SK-N-SH treated with all-trans-retinoic acid at 6 μM for 48 hours (cell line): ENCODE measurements at regions not wholly inside any gene's neighbourhood (a gene's known extent, or its start where the extent isn't known, plus 50 kb on each side); places are given as distances from the start of the nearest gene placed in this dataset.

Source experiments
- BACH2 ChIP-seq: fragments of 250-450 bp; sonication (Bioruptor Pico); IDR thresholded peaks from 2 replicates; pipeline ENCODE4 v1.9.0; 2021; ENCODE audit warnings: mild to moderate bottlenecking, borderline replicate concordance
- CSDC2 ChIP-seq: fragments of 250-450 bp; sonication (Bioruptor Pico); IDR thresholded peaks from 2 replicates; pipeline ENCODE4 v1.5.0; 2020; ENCODE audit warnings: mild to moderate bottlenecking, moderate library complexity
- ISL1 ChIP-seq: fragments of 250-450 bp; sonication (Bioruptor Pico); IDR thresholded peaks from 2 replicates; pipeline ENCODE4 v2.1.2; 2022; ENCODE audit warnings: mild to moderate bottlenecking, moderate library complexity
- OSR1 ChIP-seq: fragments of 250-450 bp; sonication (Bioruptor Pico); IDR thresholded peaks from 2 replicates; pipeline ENCODE4 v1.8.0; 2022; ENCODE audit warnings: moderate library complexity, mild to moderate bottlenecking, inconsistent platforms
- PPARA ChIP-seq: fragments of 250-450 bp; sonication (Bioruptor Pico); IDR thresholded peaks from 2 replicates; pipeline ENCODE4 v1.5.0; 2020; ENCODE audit warnings: mild to moderate bottlenecking, borderline replicate concordance
- RARB ChIP-seq: fragments of 250-450 bp; sonication (Bioruptor Pico); IDR thresholded peaks from 2 replicates; pipeline ENCODE4 v1.8.0; 2021; ENCODE audit warnings: mild to moderate bottlenecking, moderate library complexity
- SNAI2 ChIP-seq: fragments of 250-450 bp; sonication (Bioruptor Pico); IDR thresholded peaks from 2 replicates; pipeline ENCODE4 v1.5.0; 2020; ENCODE audit warnings: mild to moderate bottlenecking, moderate library complexity
- ZC3H10 ChIP-seq: fragments of 250-450 bp; sonication (Bioruptor Pico); IDR thresholded peaks from 2 replicates; pipeline ENCODE4 v1.5.1; 2021; ENCODE audit warnings: mild to moderate bottlenecking, moderate library complexity
- ZNF70 ChIP-seq: fragments of 450-650 bp; formaldehyde crosslinking; IDR thresholded peaks from 2 replicates; pipeline ENCODE4 v1.5.0; 2020; ENCODE audit warnings: mild to moderate bottlenecking, moderate library complexity
- TF ChIP-seq, protein P1 (sequence below): fragments of 250-450 bp; sonication (Bioruptor Pico); IDR thresholded peaks from 2 replicates; pipeline ENCODE4 v1.5.1; 2020; ENCODE audit warnings: low read depth, mild to moderate bottlenecking, moderate library complexity
- TF ChIP-seq, protein P2 (sequence below): fragments of 250-450 bp; sonication (Bioruptor Pico); IDR thresholded peaks from 2 replicates; pipeline ENCODE4 v1.5.1; 2021; ENCODE audit warnings: mild to moderate bottlenecking, moderate library complexity

DNA sequence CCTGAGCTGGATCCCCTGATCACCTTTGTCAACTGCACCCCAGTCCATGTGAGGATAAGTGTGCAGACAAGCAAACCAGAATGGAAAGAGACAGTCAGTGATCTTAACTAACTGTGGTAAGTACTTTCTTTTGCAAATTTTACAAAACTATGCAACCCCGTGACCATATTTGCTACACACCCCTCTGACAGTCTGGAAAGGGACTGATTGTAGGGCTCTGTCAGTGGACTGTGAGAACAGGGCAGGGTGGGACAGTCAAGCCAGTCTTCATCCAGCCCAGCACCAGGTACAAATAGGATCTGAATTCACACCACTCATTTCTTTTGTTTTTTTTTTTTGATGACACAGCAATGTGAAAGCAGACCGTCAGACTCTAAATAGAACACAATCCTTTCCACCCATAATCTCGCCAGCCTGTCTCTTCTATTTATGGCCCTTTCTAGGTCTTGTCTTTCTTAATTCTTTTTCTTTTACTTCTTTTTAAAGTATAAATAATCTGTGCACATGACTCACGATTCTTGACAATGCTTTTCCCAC, 165.6 kb downstream of the ARL6IP6 start:
- TF ChIP-seq PPARA (CRISPR knock-in tag): no peak
- TF ChIP-seq ZC3H10: no peak
- no peak for TF ChIP-seq SNAI2 (CRISPR knock-in tag)
- TF ChIP-seq ISL1: no peak
- TF ChIP-seq RARB (CRISPR knock-in tag): no peak
- no peak for TF ChIP-seq ZNF70
- TF ChIP-seq BACH2 (CRISPR knock-in tag): no peak
- no peak for TF ChIP-seq OSR1
- TF ChIP-seq, protein P1, sequence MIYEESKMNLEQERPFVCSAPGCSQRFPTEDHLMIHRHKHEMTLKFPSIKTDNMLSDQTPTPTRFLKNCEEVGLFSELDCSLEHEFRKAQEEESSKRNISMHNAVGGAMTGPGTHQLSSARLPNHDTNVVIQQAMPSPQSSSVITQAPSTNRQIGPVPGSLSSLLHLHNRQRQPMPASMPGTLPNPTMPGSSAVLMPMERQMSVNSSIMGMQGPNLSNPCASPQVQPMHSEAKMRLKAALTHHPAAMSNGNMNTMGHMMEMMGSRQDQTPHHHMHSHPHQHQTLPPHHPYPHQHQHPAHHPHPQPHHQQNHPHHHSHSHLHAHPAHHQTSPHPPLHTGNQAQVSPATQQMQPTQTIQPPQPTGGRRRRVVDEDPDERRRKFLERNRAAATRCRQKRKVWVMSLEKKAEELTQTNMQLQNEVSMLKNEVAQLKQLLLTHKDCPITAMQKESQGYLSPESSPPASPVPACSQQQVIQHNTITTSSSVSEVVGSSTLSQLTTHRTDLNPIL: no peak
- TF ChIP-seq, protein P2, sequence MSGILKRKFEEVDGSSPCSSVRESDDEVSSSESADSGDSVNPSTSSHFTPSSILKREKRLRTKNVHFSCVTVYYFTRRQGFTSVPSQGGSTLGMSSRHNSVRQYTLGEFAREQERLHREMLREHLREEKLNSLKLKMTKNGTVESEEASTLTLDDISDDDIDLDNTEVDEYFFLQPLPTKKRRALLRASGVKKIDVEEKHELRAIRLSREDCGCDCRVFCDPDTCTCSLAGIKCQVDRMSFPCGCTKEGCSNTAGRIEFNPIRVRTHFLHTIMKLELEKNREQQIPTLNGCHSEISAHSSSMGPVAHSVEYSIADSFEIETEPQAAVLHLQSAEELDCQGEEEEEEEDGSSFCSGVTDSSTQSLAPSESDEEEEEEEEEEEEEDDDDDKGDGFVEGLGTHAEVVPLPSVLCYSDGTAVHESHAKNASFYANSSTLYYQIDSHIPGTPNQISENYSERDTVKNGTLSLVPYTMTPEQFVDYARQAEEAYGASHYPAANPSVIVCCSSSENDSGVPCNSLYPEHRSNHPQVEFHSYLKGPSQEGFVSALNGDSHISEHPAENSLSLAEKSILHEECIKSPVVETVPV (CRISPR knock-in tag): no peak
- no peak for TF ChIP-seq CSDC2 (CRISPR knock-in tag)
